GM10248 (cell line): ENCODE measurements at regions not wholly inside any gene's neighbourhood (a gene's known extent, or its start where the extent isn't known, plus 50 kb on each side); places are given as distances from the start of the nearest gene placed in this dataset.

Experiments
- CTCF ChIA-PET: fragments of 300-600 bp; sonication (Branson Sonifier 250); formaldehyde crosslinking; extraction: SDS; loops from one replicate; lab custom pipeline; 2021; ENCODE audit warnings: antibody characterized with exemption; lab: Yijun Ruan, JAX
- POLR2A ChIA-PET: fragments of 350-650 bp; sonication (Branson Sonifier 250); formaldehyde crosslinking; extraction: SDS; loops from one replicate; lab custom pipeline; 2020; ENCODE audit warnings: antibody characterized with exemption; lab: Yijun Ruan, JAX
- DNase-seq: peaks from one replicate; pipeline ENCODE4 v3.0.0; 2012; ENCODE audit errors: extremely low spot score
- TF ChIP-seq, protein P1 (sequence below): IDR thresholded peaks from 2 replicates; pipeline ENCODE4 v1.5.1; 2012; ENCODE audit warnings: mild to moderate bottlenecking, low read depth; ENCODE audit errors: extremely low read depth, missing control alignments, control extremely low read depth

DNA sequence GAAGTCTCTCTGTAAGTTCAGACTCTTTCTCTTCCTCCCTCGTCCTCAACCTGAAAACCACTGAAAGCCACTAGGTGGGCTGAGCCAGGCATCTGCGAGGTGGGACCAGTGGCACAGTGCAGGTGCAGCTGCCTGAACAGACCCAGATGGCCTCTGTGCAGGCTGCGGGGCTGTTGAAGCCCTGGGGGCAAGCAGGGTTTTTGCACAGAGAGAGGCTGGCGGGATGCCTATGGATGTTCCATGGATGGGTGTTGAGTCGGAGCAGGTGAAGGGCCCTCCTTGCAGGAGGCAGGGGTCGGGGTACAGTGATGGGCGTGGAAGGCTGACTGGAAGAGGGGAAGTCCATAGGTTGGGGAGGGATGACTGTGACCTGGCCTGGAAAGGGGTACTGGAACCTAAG, 350.2 kb upstream of the FAT1 start:
- POLR2A ChIA-PET: no interaction called here
- CTCF ChIA-PET: no interaction called here
- no peak for DNase-seq
- TF ChIP-seq, protein P1, sequence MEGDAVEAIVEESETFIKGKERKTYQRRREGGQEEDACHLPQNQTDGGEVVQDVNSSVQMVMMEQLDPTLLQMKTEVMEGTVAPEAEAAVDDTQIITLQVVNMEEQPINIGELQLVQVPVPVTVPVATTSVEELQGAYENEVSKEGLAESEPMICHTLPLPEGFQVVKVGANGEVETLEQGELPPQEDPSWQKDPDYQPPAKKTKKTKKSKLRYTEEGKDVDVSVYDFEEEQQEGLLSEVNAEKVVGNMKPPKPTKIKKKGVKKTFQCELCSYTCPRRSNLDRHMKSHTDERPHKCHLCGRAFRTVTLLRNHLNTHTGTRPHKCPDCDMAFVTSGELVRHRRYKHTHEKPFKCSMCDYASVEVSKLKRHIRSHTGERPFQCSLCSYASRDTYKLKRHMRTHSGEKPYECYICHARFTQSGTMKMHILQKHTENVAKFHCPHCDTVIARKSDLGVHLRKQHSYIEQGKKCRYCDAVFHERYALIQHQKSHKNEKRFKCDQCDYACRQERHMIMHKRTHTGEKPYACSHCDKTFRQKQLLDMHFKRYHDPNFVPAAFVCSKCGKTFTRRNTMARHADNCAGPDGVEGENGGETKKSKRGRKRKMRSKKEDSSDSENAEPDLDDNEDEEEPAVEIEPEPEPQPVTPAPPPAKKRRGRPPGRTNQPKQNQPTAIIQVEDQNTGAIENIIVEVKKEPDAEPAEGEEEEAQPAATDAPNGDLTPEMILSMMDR: no peak

DNA sequence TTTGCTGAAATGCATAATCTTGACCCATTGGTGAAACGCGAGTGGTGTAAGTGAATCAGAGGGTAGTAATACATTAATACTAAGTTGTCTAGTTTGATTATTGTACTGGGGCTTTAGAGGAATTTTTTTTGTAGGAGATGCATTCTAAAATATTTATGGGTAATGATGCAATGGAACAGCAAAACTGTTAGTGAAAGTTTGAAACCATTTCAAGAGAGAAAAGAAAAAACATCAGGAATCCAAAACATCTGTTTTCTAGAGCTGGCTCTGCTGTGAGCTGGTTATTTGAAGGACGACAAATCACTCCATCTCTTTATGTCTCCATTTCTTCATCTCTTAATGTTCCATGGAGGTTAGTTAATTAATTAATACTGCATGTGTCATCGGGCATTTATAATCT, 351.9 kb upstream of the FAT1 start:
- TF ChIP-seq, protein P1: no peak
- CTCF ChIA-PET: no interaction called here
- DNase-seq: no peak
- POLR2A ChIA-PET: no interaction called here

- CTCF ChIA-PET: interaction anchor here (0.9 kb wide), 1 partner anchor 17 kb away, joined by 3 read pairs; no protein-coding TSS in a partner anchor
- POLR2A ChIA-PET: no interaction called here
- DNase-seq: no peak
- TF ChIP-seq, protein P1: no peak
These were observed 354.2 kb upstream of the FAT1 start for GRCh38 chr4:187077744-187078401.

DNA sequence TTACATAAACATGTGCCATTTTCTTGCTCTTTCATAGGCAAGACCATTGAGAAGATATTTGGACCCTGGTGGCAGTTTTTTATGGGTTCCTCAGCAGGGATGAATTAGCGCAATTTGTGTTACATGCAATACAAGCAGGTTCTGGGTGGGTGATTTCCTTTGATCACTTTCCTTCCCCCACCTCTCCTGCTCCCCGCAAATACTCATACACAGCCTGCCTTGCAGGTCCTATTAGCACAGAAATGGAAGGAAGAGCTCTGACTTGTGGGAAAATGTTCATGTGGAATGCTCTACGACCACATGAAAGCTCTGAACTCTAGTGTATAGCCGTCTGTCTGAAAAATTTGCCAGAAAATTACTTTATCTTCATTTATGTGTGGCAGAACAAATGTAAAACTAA, 361.0 kb upstream of the FAT1 start:
- TF ChIP-seq, protein P1: no peak
- CTCF ChIA-PET: no interaction called here
- no peak for DNase-seq
- POLR2A ChIA-PET: no interaction called here

DNA sequence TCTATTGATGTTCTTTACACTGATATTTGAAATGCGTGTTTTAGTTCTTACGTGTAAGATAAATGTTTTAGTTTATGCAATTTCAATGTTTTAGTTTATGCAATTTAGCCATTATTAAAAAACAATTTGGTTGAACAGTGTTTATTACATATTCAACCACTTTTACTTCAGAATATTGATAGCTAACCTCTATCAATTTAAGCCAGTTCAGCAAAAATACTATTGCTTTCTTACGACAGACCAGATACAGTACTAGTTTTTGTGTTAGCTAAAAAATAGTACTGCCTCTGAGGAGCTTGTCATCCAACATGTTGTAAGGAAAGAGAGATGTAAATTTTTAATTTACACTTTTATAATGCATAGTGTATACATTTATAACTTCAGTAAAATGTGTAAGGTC, 361.7 kb upstream of the FAT1 start:
- POLR2A ChIA-PET: no interaction called here
- no peak for DNase-seq
- TF ChIP-seq, protein P1: no peak
- CTCF ChIA-PET: no interaction called here

GRCh38 chr4:187086151-187086550, 362.5 kb upstream of the FAT1 start:
- ChIA-PET POLR2A (no interaction called here), CTCF (no interaction called here)
- TF ChIP-seq, protein P1: no peak
- DNase-seq: no peak
